ENCODE measurements at regions not wholly inside any gene's neighbourhood (a gene's known extent, or its start where the extent isn't known, plus 50 kb on each side); places are given as distances from the start of the nearest gene placed in this dataset.

GRCh38 chr15:96020797-96021196 is 309.7 kb upstream of the NR2F2 start:
- 44 to 61% (median 52%) methylated on average over 3 of the region's 3 CpGs for WGBS, 4 donors
- no peaks in the 10 kb centered on the region for H3K4me1 ChIP-seq (replicated peaks in 1 of 2)
- TF ChIP-seq POLR2A (IDR thresholded peaks at IDR 0.05), result no peak
- TF ChIP-seq, protein P1, sequence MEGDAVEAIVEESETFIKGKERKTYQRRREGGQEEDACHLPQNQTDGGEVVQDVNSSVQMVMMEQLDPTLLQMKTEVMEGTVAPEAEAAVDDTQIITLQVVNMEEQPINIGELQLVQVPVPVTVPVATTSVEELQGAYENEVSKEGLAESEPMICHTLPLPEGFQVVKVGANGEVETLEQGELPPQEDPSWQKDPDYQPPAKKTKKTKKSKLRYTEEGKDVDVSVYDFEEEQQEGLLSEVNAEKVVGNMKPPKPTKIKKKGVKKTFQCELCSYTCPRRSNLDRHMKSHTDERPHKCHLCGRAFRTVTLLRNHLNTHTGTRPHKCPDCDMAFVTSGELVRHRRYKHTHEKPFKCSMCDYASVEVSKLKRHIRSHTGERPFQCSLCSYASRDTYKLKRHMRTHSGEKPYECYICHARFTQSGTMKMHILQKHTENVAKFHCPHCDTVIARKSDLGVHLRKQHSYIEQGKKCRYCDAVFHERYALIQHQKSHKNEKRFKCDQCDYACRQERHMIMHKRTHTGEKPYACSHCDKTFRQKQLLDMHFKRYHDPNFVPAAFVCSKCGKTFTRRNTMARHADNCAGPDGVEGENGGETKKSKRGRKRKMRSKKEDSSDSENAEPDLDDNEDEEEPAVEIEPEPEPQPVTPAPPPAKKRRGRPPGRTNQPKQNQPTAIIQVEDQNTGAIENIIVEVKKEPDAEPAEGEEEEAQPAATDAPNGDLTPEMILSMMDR (IDR thresholded peaks at IDR 0.05), result no peak
- H3K4me3 ChIP-seq, result no peak overlapping the region
- no peaks in the 10 kb centered on the region for H3K27me3 ChIP-seq
- no peaks in the 10 kb centered on the region for H3K9me3 ChIP-seq (replicated peaks in 1 of 3)
- intact Hi-C loops (cut with DNase I), result no loop called here
- H3K36me3 ChIP-seq (replicated peaks in 1 of 2), result no peaks in the 10 kb centered on the region
- no peak overlapping the region for H3K27ac ChIP-seq
- DNase-seq, result no peak

- Histone ChIP-seq H3K4me3 (no peak overlapping the region), H3K36me3 (replicated peaks in 1 of 2) (no peaks in the 10 kb centered on the region), H3K9me3 (replicated peaks in 1 of 3) (no peaks in the 10 kb centered on the region), H3K27ac (no peak overlapping the region), H3K27me3 (no peaks in the 10 kb centered on the region), H3K4me1 (replicated peaks in 1 of 2) (no peaks in the 10 kb centered on the region)
- TF ChIP-seq, protein P1 (IDR thresholded peaks at IDR 0.05), result no peak
- TF ChIP-seq POLR2A (IDR thresholded peaks at IDR 0.05), result no peak
- DNase-seq, result no peak
- intact Hi-C loops (cut with DNase I), result no loop called here
Observed at GRCh38 chr15:96023081-96023480, 307.4 kb upstream of the NR2F2 start.

- intact Hi-C loops (cut with DNase I), result no loop called here
- Histone ChIP-seq H3K4me3 (no peak overlapping the region), H3K9me3 (replicated peaks in 1 of 3) (no peaks in the 10 kb centered on the region), H3K27me3 (no peaks in the 10 kb centered on the region), H3K27ac (no peak overlapping the region), H3K4me1 (replicated peaks in 1 of 2) (no peaks in the 10 kb centered on the region), H3K36me3 (replicated peaks in 1 of 2) (no peaks in the 10 kb centered on the region)
- TF ChIP-seq, protein P1 (IDR thresholded peaks at IDR 0.05), result no peak
- no peak for TF ChIP-seq POLR2A (IDR thresholded peaks at IDR 0.05)
- 86 to 90% (median 88%) methylated on average over 2 of the region's 2 CpGs for WGBS, 4 donors
- no peak for DNase-seq
Observed at GRCh38 chr15:96027501-96027900, 303.0 kb upstream of the NR2F2 start.

DNA sequence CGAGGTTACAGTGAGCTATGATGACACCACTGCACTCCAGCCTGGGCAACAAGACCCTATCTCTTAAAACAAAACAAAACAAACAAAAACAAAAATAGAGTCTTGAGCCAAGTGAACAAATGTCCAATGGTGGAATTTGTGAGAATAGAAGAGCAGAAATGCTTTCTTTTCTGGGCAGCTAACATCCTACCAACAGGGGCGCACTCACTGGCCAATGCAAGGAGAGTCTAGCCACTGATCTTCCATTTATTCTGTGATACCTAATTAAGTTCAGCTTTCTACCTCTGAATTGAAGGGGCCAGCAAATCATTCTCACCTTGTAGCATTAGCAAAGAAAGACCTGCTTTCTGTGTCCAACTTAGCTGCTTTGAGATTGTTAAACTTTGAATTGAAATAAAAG is 301.9 kb upstream of the NR2F2 start:
- no peaks in the 10 kb centered on the region for H3K27me3 ChIP-seq
- no peak overlapping the region for H3K4me3 ChIP-seq
- TF ChIP-seq POLR2A (IDR thresholded peaks at IDR 0.05), result no peak
- TF ChIP-seq, protein P1 (IDR thresholded peaks at IDR 0.05), result no peak
- H3K9me3 ChIP-seq (replicated peaks in 1 of 3), result no peaks in the 10 kb centered on the region
- no peaks in the 10 kb centered on the region for H3K4me1 ChIP-seq (replicated peaks in 1 of 2)
- WGBS, 4 donors, result 82 to 91% (median 84%) methylated on average over 2 of the region's 2 CpGs
- intact Hi-C loops (cut with DNase I), result no loop called here
- no peak for DNase-seq
- H3K36me3 ChIP-seq (replicated peaks in 1 of 2), result no peaks in the 10 kb centered on the region
- no peak overlapping the region for H3K27ac ChIP-seq
